Caco-2 (cell line): ENCODE measurements at regions not wholly inside any gene's neighbourhood (a gene's known extent, or its start where the extent isn't known, plus 50 kb on each side); places are given as distances from the start of the nearest gene placed in this dataset.
A peak's percentile ranks its signal among the peaks of the same experiment; 100 is the strongest.

Experiments used
- BruUV-seq: library from RNA; stranded (reverse); fragments of 400-500 nt; replicated peaks from 2 replicates; lab custom pipeline; 2021; lab: Mats Ljungman, UMichigan
- CTCF ChIA-PET: fragments of 300-600 bp; sonication (Branson Sonifier 250); formaldehyde crosslinking; loops from one replicate; lab custom pipeline; 2022; ENCODE audit warnings: antibody characterized with exemption; lab: Charles Lee
- POLR2A ChIA-PET: fragments of 300-600 bp; sonication (Branson Sonifier 250); formaldehyde crosslinking; loops from one replicate; lab custom pipeline; 2022; ENCODE audit warnings: antibody characterized with exemption; lab: Charles Lee
- DNase-seq, 2 experiments: peaks; one replicate each; pipeline versions ENCODE4 v3.0.0 to v3.0.0-alpha.2; 2020 to 2022
- H3K27me3 ChIP-seq: replicated peaks from 2 replicates; pipeline ENCODE4 v1.6.0; 2011; ENCODE audit warnings: low read length; ENCODE audit not compliant: control insufficient read depth, insufficient read depth
- H3K36me3 ChIP-seq: 2 replicates; pipeline ENCODE4 v1.5.1; 2011; ENCODE audit warnings: low read length; ENCODE audit not compliant: control insufficient read depth, insufficient read depth
- H3K4me1 ChIP-seq: fragments of 250-450 bp; sonication (Bioruptor Pico); 2 replicates; pipeline ENCODE4 v1.5.1; 2020; ENCODE audit warnings: mild to moderate bottlenecking
- H3K4me3 ChIP-seq: 2 replicates; pipeline ENCODE4 v1.5.1; 2011; ENCODE audit warnings: low read depth, mild to moderate bottlenecking, control low read depth, low read length
- H3K9me3 ChIP-seq: fragments of 250-450 bp; sonication (Bioruptor Pico); 2 replicates; pipeline ENCODE4 v1.5.1; 2020; ENCODE audit warnings: mild to moderate bottlenecking, moderate library complexity
- H3K27ac Mint-ChIP-seq: one replicate; pipeline ENCODE4 v1.8.0; 2022; ENCODE audit warnings: mixed read lengths; ENCODE audit not compliant: unreplicated experiment
- H3K27me3 Mint-ChIP-seq: one replicate; pipeline ENCODE4 v1.8.0; 2022; ENCODE audit warnings: mixed read lengths; ENCODE audit not compliant: insufficient read depth, unreplicated experiment
- H3K36me3 Mint-ChIP-seq: one replicate; pipeline ENCODE4 v1.8.0; 2022; ENCODE audit warnings: mild to moderate bottlenecking, mixed read lengths; ENCODE audit not compliant: insufficient read depth, unreplicated experiment
- H3K4me1 Mint-ChIP-seq: one replicate; pipeline ENCODE4 v1.8.0; 2022; ENCODE audit warnings: low read depth, mixed read lengths; ENCODE audit not compliant: unreplicated experiment
- H3K4me3 Mint-ChIP-seq: one replicate; pipeline ENCODE4 v1.8.0; 2022; ENCODE audit warnings: mild to moderate bottlenecking, moderate library complexity, mixed read lengths; ENCODE audit not compliant: unreplicated experiment
- H3K9me3 Mint-ChIP-seq: one replicate; pipeline ENCODE4 v1.8.0; 2022; ENCODE audit warnings: mixed read lengths; ENCODE audit not compliant: unreplicated experiment
- intact Hi-C: fragments of 100-400 bp; cut with micrococcal nuclease; formaldehyde crosslinking; loops from one replicate; pipeline ENCODE4 v1.10.0; 2022; ENCODE audit not compliant: unreplicated experiment
- TF ChIP-seq, protein P1 (sequence below), 2 experiments: fragments of 200-600 bp in 1 of 2; IDR thresholded peaks; 1 replicate in 1 of 2; 2 replicates in 1 of 2; pipeline versions ENCODE4 v1.5.1 to v1.8.0; 2011 to 2022; ENCODE audit warnings: antibody characterized with exemption in 1 of 2, control low read depth in 1 of 2, inconsistent platforms in 1 of 2, low read depth in 1 of 2, low read length in 1 of 2, mild to moderate bottlenecking in 1 of 2, moderate library complexity in 1 of 2; ENCODE audit not compliant: insufficient read depth in 1 of 2, severe bottlenecking in 1 of 2, unreplicated experiment in 1 of 2

DNA sequence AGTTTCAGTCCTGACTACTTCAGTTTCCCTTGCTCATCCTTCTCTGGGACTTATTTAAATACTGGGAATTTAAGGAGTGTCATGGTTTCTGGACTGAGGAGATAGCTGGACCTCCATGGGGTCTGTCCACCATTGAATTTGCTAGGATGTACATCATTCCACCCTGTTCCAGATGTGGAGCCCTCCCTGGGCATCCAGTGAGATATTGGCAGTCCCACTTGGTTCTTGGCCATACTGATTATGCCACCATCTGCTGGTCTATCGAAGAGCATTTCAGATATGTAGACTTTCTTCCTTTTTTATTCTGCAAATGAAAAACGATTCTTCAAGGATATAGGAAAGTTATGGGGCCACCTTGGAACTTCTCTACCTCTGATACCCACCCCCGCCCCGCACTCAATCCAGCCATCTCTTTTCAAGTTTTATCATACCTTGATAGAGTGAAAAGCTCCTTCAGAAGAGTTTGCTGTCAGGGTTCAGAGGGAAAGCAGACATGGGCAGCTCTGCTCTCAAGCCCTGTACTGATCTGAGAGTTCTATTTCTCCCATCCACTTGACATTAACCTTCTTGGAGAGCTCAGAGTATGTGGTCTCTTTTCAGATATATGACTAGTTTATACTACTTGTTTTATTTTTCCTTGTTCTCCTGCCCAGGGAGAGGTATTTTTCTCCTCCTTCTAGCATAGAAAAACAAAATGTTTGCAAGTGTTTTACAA, 490.7 kb upstream of the SGCD start:
- TF ChIP-seq, protein P1, sequence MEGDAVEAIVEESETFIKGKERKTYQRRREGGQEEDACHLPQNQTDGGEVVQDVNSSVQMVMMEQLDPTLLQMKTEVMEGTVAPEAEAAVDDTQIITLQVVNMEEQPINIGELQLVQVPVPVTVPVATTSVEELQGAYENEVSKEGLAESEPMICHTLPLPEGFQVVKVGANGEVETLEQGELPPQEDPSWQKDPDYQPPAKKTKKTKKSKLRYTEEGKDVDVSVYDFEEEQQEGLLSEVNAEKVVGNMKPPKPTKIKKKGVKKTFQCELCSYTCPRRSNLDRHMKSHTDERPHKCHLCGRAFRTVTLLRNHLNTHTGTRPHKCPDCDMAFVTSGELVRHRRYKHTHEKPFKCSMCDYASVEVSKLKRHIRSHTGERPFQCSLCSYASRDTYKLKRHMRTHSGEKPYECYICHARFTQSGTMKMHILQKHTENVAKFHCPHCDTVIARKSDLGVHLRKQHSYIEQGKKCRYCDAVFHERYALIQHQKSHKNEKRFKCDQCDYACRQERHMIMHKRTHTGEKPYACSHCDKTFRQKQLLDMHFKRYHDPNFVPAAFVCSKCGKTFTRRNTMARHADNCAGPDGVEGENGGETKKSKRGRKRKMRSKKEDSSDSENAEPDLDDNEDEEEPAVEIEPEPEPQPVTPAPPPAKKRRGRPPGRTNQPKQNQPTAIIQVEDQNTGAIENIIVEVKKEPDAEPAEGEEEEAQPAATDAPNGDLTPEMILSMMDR (IDR thresholded peaks at IDR 0.05; ENCODE audit: insufficient read depth in 1 of 2, low read depth in 1 of 2, low read length in 1 of 2, severe bottlenecking in 1 of 2, unreplicated experiment in 1 of 2) = no peak
- no peaks in the 10 kb centered on the region for H3K27me3 ChIP-seq
- intact Hi-C loops = loop anchor here (10.0 kb wide), 1 partner anchor 979 kb away; no protein-coding TSS in a partner anchor
- CTCF ChIA-PET = no interaction called here
- H3K27ac Mint-ChIP-seq = no peak overlapping the region
- no peak overlapping the region for H3K4me3 Mint-ChIP-seq
- no TSS peak for BruUV-seq
- no peaks in the 10 kb centered on the region for H3K4me1 ChIP-seq
- no peaks in the 10 kb centered on the region for H3K27me3 Mint-ChIP-seq
- no peaks in the 10 kb centered on the region for H3K36me3 ChIP-seq
- DNase-seq = no peak
- H3K4me1 Mint-ChIP-seq = no peaks in the 10 kb centered on the region
- no peaks in the 10 kb centered on the region for H3K36me3 Mint-ChIP-seq
- H3K9me3 Mint-ChIP-seq = no peaks in the 10 kb centered on the region
- POLR2A ChIA-PET = no interaction called here
- H3K4me3 ChIP-seq = no peak overlapping the region
- H3K9me3 ChIP-seq = no peaks in the 10 kb centered on the region

DNA sequence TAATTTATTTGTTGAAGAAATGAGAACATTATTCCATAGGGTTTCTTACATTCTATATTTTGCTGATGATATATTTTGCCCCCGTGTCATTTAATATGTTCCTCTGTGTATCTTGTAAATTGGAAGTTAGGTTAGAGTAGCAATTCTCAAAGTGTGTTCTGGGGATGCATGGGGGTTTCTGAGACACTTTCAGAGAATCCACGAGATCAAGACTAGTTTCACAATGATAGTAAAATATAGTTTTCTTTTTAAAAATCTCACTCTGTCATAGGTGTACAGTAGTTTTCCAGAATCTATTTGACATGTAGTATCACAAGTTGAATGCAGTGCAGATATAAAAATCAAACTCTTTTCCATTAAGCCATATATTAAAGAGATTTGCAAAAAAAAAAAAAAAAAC, 488.6 kb upstream of the SGCD start:
- Histone ChIP-seq H3K9me3 (no peaks in the 10 kb centered on the region), H3K4me3 (no peak overlapping the region), H3K4me1 (no peaks in the 10 kb centered on the region), H3K36me3 (no peaks in the 10 kb centered on the region), H3K27me3 (no peaks in the 10 kb centered on the region)
- no peaks in the 10 kb centered on the region for H3K27me3 Mint-ChIP-seq
- H3K4me1 Mint-ChIP-seq = no peaks in the 10 kb centered on the region
- ChIA-PET POLR2A (no interaction called here), CTCF (no interaction called here)
- TF ChIP-seq, protein P1 (IDR thresholded peaks at IDR 0.05; ENCODE audit: insufficient read depth in 1 of 2, low read depth in 1 of 2, low read length in 1 of 2, severe bottlenecking in 1 of 2, unreplicated experiment in 1 of 2) = no peak
- H3K4me3 Mint-ChIP-seq = no peak overlapping the region
- H3K9me3 Mint-ChIP-seq = no peaks in the 10 kb centered on the region
- intact Hi-C loops = loop anchor here (10.0 kb wide), 1 partner anchor 976 kb away; no protein-coding TSS in a partner anchor
- H3K36me3 Mint-ChIP-seq = no peaks in the 10 kb centered on the region
- BruUV-seq = no TSS peak
- no peak overlapping the region for H3K27ac Mint-ChIP-seq
- no peak for DNase-seq

DNA sequence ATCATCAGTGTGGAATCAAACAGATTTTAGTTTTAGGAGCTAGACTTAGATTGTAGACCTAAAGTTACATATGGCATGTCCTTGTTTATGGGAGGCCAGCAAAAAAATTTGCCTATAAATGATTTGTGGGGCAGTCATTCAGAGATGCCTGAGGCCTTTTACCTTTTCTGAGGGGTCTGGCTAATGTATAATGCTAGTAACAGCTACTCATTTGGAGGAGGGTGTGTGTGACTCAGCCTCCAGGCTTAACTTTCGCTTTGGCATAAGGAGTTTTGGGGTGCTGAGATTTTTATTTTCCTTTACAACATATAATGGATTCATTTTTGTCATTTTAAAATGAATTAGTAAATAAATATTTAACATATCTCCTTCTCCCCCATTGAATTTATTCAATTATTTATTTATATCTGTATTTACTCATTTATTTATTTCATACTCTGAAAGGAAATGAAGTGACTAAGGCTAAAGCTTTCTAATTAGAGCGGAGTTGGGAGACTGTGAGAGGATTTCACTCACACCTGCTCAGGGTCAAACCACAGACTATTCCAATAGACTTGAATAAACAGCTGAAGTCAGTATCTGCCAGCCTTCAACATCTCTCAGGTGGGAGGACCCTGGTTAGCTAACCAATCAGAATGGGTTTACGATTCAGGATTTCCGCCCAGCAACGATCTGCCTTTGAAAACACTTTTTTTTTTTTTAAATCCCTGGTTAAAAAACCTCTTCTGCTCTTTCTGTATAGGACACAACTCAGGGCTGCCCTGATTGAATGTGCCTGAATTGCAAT, 487.5 kb upstream of the SGCD start:
- intact Hi-C loops = loop anchor here (10.0 kb wide), 1 partner anchor 975 kb away; no protein-coding TSS in a partner anchor
- Histone ChIP-seq H3K36me3 (no peaks in the 10 kb centered on the region), H3K27me3 (no peaks in the 10 kb centered on the region), H3K9me3 (no peaks in the 10 kb centered on the region), H3K4me1 (no peaks in the 10 kb centered on the region), H3K4me3 (no peak overlapping the region)
- TF ChIP-seq, protein P1 (IDR thresholded peaks at IDR 0.05; ENCODE audit: insufficient read depth in 1 of 2, low read depth in 1 of 2, low read length in 1 of 2, severe bottlenecking in 1 of 2, unreplicated experiment in 1 of 2) = no peak
- DNase-seq = peak in 1 of 2 experiments; percentile 4
- ChIA-PET POLR2A (no interaction called here), CTCF (interaction anchor here (0.7 kb wide), 1 partner anchor 70 kb away, joined by 4 read pairs; no protein-coding TSS in a partner anchor)
- H3K27me3 Mint-ChIP-seq = no peaks in the 10 kb centered on the region
- H3K4me1 Mint-ChIP-seq = no peaks in the 10 kb centered on the region
- H3K27ac Mint-ChIP-seq = no peak overlapping the region
- H3K36me3 Mint-ChIP-seq = no peaks in the 10 kb centered on the region
- no peaks in the 10 kb centered on the region for H3K9me3 Mint-ChIP-seq
- H3K4me3 Mint-ChIP-seq = no peak overlapping the region
- no TSS peak for BruUV-seq
